ENCODE measurements at regions not wholly inside any gene's neighbourhood (a gene's known extent, or its start where the extent isn't known, plus 50 kb on each side); places are given as distances from the start of the nearest gene placed in this dataset.

- TF ChIP-seq FOXP2 (optimal IDR thresholded peaks at IDR 0.05; ENCODE audit: borderline replicate concordance, extremely low read depth, extremely low read length, insufficient read depth) (no peak), REST (IDR thresholded peaks at IDR 0.05; ENCODE audit: insufficient read depth in 1 of 2, low read depth in 2 of 2, low read length in 2 of 2) (no peak), SIN3A (IDR thresholded peaks at IDR 0.05; ENCODE audit: borderline replicate concordance, insufficient read depth, low read length) (no peak), POLR2AphosphoS5 (IDR thresholded peaks at IDR 0.05; ENCODE audit: low read depth, low read length) (no peak), TAF1 (IDR thresholded peaks at IDR 0.05; ENCODE audit: borderline replicate concordance, insufficient read depth, low read length) (no peak)
Observed at GRCh38 chr2:6441800-6442199, 423.9 kb downstream of the CMPK2 start.

- TF ChIP-seq TAF1 (IDR thresholded peaks at IDR 0.05; ENCODE audit: borderline replicate concordance, insufficient read depth, low read length): no peak
- TF ChIP-seq POLR2AphosphoS5 (IDR thresholded peaks at IDR 0.05; ENCODE audit: low read depth, low read length): no peak
Observed at GRCh38 chr2:6442252-6442985, 423.3 kb downstream of the CMPK2 start.

GRCh38 chr2:6443061-6443823, 422.5 kb downstream of the CMPK2 start:
- TF ChIP-seq SIN3A (IDR thresholded peaks at IDR 0.05; ENCODE audit: borderline replicate concordance, insufficient read depth, low read length) (no peak), TAF1 (IDR thresholded peaks at IDR 0.05; ENCODE audit: borderline replicate concordance, insufficient read depth, low read length) (no peak), FOXP2 (optimal IDR thresholded peaks at IDR 0.05; ENCODE audit: borderline replicate concordance, extremely low read depth, extremely low read length, insufficient read depth) (no peak), REST (IDR thresholded peaks at IDR 0.05; ENCODE audit: insufficient read depth in 1 of 2, low read depth in 2 of 2, low read length in 2 of 2) (no peak), POLR2AphosphoS5 (IDR thresholded peaks at IDR 0.05; ENCODE audit: low read depth, low read length) (no peak)

GRCh38 chr2:6444514-6444913, 421.2 kb downstream of the CMPK2 start:
- no peak for TF ChIP-seq TAF1 (IDR thresholded peaks at IDR 0.05; ENCODE audit: borderline replicate concordance, insufficient read depth, low read length)
- no peak for TF ChIP-seq FOXP2 (optimal IDR thresholded peaks at IDR 0.05; ENCODE audit: borderline replicate concordance, extremely low read depth, extremely low read length, insufficient read depth)
- no peak for TF ChIP-seq POLR2AphosphoS5 (IDR thresholded peaks at IDR 0.05; ENCODE audit: low read depth, low read length)
- no peak for TF ChIP-seq REST (IDR thresholded peaks at IDR 0.05; ENCODE audit: insufficient read depth in 1 of 2, low read depth in 2 of 2, low read length in 2 of 2)
- no peak for TF ChIP-seq SIN3A (IDR thresholded peaks at IDR 0.05; ENCODE audit: borderline replicate concordance, insufficient read depth, low read length)

GRCh38 chr2:6445156-6445555, 420.6 kb downstream of the CMPK2 start:
- no peak for TF ChIP-seq SIN3A (IDR thresholded peaks at IDR 0.05; ENCODE audit: borderline replicate concordance, insufficient read depth, low read length)
- no peak for TF ChIP-seq TAF1 (IDR thresholded peaks at IDR 0.05; ENCODE audit: borderline replicate concordance, insufficient read depth, low read length)
- no peak for TF ChIP-seq REST (IDR thresholded peaks at IDR 0.05; ENCODE audit: insufficient read depth in 1 of 2, low read depth in 2 of 2, low read length in 2 of 2)
- no peak for TF ChIP-seq POLR2AphosphoS5 (IDR thresholded peaks at IDR 0.05; ENCODE audit: low read depth, low read length)
- no peak for TF ChIP-seq FOXP2 (optimal IDR thresholded peaks at IDR 0.05; ENCODE audit: borderline replicate concordance, extremely low read depth, extremely low read length, insufficient read depth)

All from PFSK-1 (cell line).